HEK293 (cell line): ENCODE measurements at regions not wholly inside any gene's neighbourhood (a gene's known extent, or its start where the extent isn't known, plus 50 kb on each side); places are given as distances from the start of the nearest gene placed in this dataset.

Experiments
- CTCF ChIP-seq: fragments of 450-650 bp; formaldehyde crosslinking; IDR thresholded peaks from 2 replicates; pipeline ENCODE4 v1.5.1; 2016; ENCODE audit warnings: missing biosample characterization, missing genetic modification characterization
- MYNN ChIP-seq: fragments of 450-650 bp; formaldehyde crosslinking; IDR thresholded peaks from 2 replicates; pipeline ENCODE4 v1.5.1; 2016; ENCODE audit warnings: missing biosample characterization, missing genetic modification characterization, borderline replicate concordance
- ZNF341 ChIP-seq: fragments of 450-650 bp; formaldehyde crosslinking; IDR thresholded peaks from 2 replicates; pipeline ENCODE4; 2016; ENCODE audit warnings: low read depth, missing biosample characterization, missing genetic modification characterization
- ZNF830 ChIP-seq: fragments of 450-650 bp; IDR thresholded peaks from 2 replicates; pipeline ENCODE4 v1.5.0; 2018; ENCODE audit warnings: missing biosample characterization, missing genetic modification characterization, low read depth, mild to moderate bottlenecking, moderate library complexity
- TF ChIP-seq, protein P1 (sequence below): fragments of 450-650 bp; formaldehyde crosslinking; IDR thresholded peaks from 2 replicates; pipeline ENCODE4 v1.5.1; 2016; ENCODE audit warnings: missing biosample characterization, missing genetic modification characterization
- TF ChIP-seq, protein P2 (sequence below): fragments of 450-650 bp; formaldehyde crosslinking; IDR thresholded peaks from 2 replicates; pipeline ENCODE4 v1.5.1; 2016; ENCODE audit warnings: missing biosample characterization, missing genetic modification characterization

- TF ChIP-seq ZNF341 (tag by site-specific recombination) = no peak
- TF ChIP-seq CTCF (tag by site-specific recombination) = no peak
- TF ChIP-seq, protein P1, sequence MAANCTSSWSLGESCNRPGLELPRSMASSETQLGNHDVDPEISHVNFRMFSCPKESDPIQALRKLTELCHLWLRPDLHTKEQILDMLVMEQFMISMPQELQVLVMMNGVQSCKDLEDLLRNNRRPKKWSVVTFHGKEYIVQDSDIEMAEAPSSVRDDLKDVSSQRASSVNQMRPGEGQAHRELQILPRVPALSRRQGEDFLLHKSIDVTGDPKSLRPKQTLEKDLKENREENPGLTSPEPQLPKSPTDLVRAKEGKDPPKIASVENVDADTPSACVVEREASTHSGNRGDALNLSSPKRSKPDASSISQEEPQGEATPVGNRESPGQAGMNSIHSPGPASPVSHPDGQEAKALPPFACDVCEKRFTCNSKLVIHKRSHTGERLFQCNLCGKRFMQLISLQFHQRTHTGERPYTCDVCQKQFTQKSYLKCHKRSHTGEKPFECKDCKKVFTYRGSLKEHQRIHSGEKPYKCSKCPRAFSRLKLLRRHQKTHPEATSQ (tag by site-specific recombination) = no peak
- TF ChIP-seq MYNN (tag by site-specific recombination) = no peak
- no peak for TF ChIP-seq ZNF830 (tag by site-specific recombination)
- TF ChIP-seq, protein P2, sequence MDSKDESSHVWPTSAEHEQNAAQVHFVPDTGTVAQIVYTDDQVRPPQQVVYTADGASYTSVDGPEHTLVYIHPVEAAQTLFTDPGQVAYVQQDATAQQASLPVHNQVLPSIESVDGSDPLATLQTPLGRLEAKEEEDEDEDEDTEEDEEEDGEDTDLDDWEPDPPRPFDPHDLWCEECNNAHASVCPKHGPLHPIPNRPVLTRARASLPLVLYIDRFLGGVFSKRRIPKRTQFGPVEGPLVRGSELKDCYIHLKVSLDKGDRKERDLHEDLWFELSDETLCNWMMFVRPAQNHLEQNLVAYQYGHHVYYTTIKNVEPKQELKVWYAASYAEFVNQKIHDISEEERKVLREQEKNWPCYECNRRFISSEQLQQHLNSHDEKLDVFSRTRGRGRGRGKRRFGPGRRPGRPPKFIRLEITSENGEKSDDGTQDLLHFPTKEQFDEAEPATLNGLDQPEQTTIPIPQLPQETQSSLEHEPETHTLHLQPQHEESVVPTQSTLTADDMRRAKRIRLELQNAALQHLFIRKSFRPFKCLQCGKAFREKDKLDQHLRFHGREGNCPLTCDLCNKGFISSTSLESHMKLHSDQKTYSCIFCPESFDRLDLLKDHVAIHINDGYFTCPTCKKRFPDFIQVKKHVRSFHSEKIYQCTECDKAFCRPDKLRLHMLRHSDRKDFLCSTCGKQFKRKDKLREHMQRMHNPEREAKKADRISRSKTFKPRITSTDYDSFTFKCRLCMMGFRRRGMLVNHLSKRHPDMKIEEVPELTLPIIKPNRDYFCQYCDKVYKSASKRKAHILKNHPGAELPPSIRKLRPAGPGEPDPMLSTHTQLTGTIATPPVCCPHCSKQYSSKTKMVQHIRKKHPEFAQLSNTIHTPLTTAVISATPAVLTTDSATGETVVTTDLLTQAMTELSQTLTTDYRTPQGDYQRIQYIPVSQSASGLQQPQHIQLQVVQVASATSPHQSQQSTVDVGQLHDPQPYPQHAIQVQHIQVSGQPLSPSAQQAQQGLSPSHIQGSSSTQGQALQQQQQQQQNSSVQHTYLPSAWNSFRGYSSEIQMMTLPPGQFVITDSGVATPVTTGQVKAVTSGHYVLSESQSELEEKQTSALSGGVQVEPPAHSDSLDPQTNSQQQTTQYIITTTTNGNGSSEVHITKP (tag by site-specific recombination) = no peak
These were observed 1503.0 kb upstream of the CDH8 start for GRCh38 chr16:63539276-63539675.
